ENCODE measurements at regions not wholly inside any gene's neighbourhood (a gene's known extent, or its start where the extent isn't known, plus 50 kb on each side); places are given as distances from the start of the nearest gene placed in this dataset.

- TF ChIP-seq CTCF (conservative IDR thresholded peaks at IDR 0.05; ENCODE audit: low read depth in 2 of 2): no peak
- no peak for TF ChIP-seq REST (IDR thresholded peaks at IDR 0.05; ENCODE audit: unreplicated experiment)
- no peak for TF ChIP-seq NANOG (IDR thresholded peaks at IDR 0.05; ENCODE audit: borderline replicate concordance)
- no peak for TF ChIP-seq EZH2phosphoT487 (IDR thresholded peaks at IDR 0.05; ENCODE audit: unreplicated experiment)
- TF ChIP-seq ZNF331 (CRISPR knock-in tag; IDR thresholded peaks at IDR 0.05; ENCODE audit: low read depth): no peak
- TF ChIP-seq EZH2 (IDR thresholded peaks at IDR 0.05; ENCODE audit: low read depth, unreplicated experiment): no peak
- no peak for TF ChIP-seq STAT1 (IDR thresholded peaks at IDR 0.05; ENCODE audit: unreplicated experiment)
Observed at GRCh38 chr3:120526011-120526870, 69.9 kb upstream of the NDUFB4 start (continued).

GRCh38 chr3:120524171-120524923 lies 71.8 kb upstream of the NDUFB4 start:
- no peaks in the 10 kb centered on the region for H3K36me3 ChIP-seq (ENCODE audit: insufficient read depth)
- H3K9me3 Mint-ChIP-seq: no peaks in the 10 kb centered on the region
- no peaks in the 10 kb centered on the region for H3K9me2 ChIP-seq (ENCODE audit: insufficient read depth)
- DNase-seq (ENCODE audit: low spot score) (no peak), ATAC-seq (no peak)
- no peak overlapping the region for H3K4me3 Mint-ChIP-seq
- H3K4me1 Mint-ChIP-seq: peaks cover 4% of the 10 kb centered on the region
- H2AFZ ChIP-seq: no peak overlapping the region
- no peak overlapping the region for H3K27ac Mint-ChIP-seq
- no peaks in the 10 kb centered on the region for H3K27me3 ChIP-seq (ENCODE audit: insufficient read depth)
- H3K36me3 Mint-ChIP-seq (ENCODE audit: low read depth): no peaks in the 10 kb centered on the region
- H3K27ac ChIP-seq (ENCODE audit: low read depth): no peak overlapping the region
- no peaks in the 10 kb centered on the region for H3K4me1 ChIP-seq (ENCODE audit: insufficient read depth)
- no peaks in the 10 kb centered on the region for H3K27me3 Mint-ChIP-seq (ENCODE audit: insufficient read depth, low read depth, poor library complexity)
- no peaks in the 10 kb centered on the region for H4K20me1 ChIP-seq (replicated peaks; ENCODE audit: insufficient read depth)
- no peak overlapping the region for H3K4me3 ChIP-seq
- no peaks in the 10 kb centered on the region for H3F3A ChIP-seq (replicated peaks; ENCODE audit: low read depth)
- no peak overlapping the region for H3K4me2 ChIP-seq
- no peaks in the 10 kb centered on the region for H3K79me2 ChIP-seq (replicated peaks; ENCODE audit: insufficient read depth)
- no peak for TF ChIP-seq CTCF (conservative IDR thresholded peaks at IDR 0.05; ENCODE audit: low read depth in 2 of 2)
- no peak for TF ChIP-seq ZNF331 (CRISPR knock-in tag; IDR thresholded peaks at IDR 0.05; ENCODE audit: low read depth)
- TF ChIP-seq ZNF114 (CRISPR knock-in tag; IDR thresholded peaks at IDR 0.05): no peak
- TF ChIP-seq REST (IDR thresholded peaks at IDR 0.05; ENCODE audit: unreplicated experiment): no peak
